ENCODE measurements at regions not wholly inside any gene's neighbourhood (a gene's known extent, or its start where the extent isn't known, plus 50 kb on each side); places are given as distances from the start of the nearest gene placed in this dataset.

DNA sequence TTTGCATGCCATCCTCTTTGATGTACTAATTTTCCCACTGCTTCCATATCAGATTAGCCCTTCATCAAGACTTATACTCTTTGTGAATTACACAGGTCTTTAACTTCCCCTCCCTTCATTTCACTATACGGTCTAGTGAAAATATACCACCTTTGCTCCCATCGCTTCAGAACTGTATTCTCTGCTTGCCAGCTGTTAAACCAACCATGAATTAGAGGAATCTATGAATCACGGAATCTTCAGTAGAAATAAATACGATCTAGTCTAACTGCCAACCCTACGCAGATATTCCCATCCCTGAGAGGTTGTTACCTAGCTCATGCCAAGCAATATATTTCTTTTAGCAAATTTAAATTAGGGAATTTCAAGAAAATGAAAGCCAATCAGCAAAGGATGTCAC lies 177.8 kb upstream of the MPPED2 start:
- TF ChIP-seq, protein P1, sequence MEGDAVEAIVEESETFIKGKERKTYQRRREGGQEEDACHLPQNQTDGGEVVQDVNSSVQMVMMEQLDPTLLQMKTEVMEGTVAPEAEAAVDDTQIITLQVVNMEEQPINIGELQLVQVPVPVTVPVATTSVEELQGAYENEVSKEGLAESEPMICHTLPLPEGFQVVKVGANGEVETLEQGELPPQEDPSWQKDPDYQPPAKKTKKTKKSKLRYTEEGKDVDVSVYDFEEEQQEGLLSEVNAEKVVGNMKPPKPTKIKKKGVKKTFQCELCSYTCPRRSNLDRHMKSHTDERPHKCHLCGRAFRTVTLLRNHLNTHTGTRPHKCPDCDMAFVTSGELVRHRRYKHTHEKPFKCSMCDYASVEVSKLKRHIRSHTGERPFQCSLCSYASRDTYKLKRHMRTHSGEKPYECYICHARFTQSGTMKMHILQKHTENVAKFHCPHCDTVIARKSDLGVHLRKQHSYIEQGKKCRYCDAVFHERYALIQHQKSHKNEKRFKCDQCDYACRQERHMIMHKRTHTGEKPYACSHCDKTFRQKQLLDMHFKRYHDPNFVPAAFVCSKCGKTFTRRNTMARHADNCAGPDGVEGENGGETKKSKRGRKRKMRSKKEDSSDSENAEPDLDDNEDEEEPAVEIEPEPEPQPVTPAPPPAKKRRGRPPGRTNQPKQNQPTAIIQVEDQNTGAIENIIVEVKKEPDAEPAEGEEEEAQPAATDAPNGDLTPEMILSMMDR (conservative IDR thresholded peaks at IDR 0.05): no peak
- TF ChIP-seq ZFX (IDR thresholded peaks at IDR 0.05): no peak
